GM18498 (cell line): ENCODE measurements at regions not wholly inside any gene's neighbourhood (a gene's known extent, or its start where the extent isn't known, plus 50 kb on each side); places are given as distances from the start of the nearest gene placed in this dataset.
"Not testable (repeated sequence)": the region's sequence is repeated elsewhere in the genome, so short reads cannot be mapped to it uniquely, and the experiment has no call there.

Experiments
- ATAC-seq: cut with Tn5 transposase; IDR thresholded peaks from one replicate; pipeline ENCODE4 v1.9.1; 2021; ENCODE audit warnings: mild to moderate bottlenecking, moderate library complexity; ENCODE audit not compliant: unreplicated experiment

DNA sequence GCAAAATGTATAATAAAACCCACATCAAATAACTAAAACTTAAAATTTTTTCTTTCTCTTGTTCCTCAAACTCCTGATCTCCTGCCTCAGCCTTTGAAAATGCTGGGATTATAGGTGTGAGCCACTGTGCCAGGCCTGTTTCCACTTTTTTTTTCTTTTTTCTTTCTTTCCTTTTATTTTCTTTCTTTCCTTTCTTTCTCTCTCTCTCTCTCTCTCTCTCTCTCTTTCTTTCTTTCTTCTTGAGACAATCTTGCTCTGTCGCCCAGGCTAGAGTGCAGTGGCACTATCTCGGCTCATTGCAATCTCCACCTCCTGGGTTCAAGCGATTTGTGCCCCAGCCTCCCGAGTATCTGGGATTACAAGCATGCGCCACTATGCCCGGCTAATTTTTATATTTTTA, 164.6 kb downstream of the OR2B2 start:
- ATAC-seq, result no peak

DNA sequence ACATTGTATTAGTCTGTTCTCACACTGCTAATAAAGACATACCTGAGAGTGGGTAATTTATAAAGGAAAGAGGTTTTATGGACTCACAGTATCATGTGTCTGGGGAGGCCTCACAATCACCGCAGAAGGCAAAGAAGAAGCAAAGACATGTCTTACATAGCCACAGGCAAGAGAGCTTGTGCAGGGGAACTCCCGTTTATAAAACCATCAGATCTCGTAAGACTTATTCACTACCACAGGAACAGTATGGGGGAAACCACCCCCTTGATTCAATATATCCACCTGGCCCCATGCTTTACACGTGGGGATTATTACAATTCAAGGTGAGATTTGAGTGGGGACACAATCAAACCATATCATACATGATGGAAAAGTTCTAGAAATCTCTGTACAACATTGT, 165.3 kb downstream of the OR2B2 start:
- ATAC-seq, result not testable (repeated sequence)

DNA sequence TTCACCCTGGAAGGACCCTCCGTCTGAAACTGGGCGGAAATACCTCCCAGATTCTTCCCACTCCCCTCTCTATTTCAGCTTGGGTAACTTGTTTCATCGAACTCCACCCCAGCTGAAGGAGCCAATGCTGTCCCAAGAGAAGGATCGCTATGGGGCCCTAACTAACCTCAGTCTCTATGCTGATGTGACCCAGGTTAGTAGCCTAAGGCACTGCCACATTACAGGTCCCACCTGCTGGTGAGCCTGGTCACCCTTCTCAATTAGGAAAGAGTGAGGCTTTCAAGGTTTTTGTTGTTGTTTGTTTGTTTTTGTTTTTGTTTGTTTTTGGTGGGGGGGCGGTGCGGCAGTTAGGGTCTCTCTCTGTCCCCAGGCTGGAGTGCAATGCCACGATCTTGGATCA, 168.4 kb downstream of the OR2B2 start:
- ATAC-seq, result no peak

DNA sequence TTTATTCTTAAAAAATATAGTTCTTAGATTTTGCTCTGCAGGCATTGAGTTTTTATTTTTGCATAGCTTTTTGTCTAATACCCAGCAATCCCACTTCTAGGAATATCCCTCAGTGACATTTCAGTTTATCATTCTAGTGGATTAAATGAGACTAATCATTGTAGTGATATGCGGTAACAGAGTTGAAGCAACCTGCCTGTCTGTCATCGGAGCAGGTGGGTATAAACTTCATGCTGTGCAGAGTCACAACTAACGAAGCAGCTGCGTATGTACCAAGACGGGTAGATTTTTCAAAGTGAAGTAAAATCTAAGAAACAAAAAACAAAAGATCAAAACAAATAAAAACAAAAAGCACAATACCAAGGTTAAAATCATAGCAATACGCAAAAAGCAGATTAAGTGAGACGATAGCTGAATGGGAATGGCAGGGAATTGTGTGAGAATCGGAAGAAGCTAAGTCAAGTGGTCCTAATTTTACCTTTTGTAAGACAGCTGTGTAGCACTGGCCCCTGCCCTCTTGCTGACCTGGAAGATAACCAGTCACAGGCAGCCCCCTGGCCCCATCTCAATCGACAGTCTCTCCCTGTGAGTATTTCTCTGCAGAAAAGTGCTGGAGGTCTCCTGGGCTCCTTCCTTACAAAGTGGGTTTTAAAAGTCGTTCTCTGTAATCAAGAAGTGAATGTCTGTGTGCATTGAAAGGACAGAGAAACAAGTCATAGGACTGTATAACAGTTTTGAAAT, 169.2 kb downstream of the OR2B2 start:
- no peak for ATAC-seq

DNA sequence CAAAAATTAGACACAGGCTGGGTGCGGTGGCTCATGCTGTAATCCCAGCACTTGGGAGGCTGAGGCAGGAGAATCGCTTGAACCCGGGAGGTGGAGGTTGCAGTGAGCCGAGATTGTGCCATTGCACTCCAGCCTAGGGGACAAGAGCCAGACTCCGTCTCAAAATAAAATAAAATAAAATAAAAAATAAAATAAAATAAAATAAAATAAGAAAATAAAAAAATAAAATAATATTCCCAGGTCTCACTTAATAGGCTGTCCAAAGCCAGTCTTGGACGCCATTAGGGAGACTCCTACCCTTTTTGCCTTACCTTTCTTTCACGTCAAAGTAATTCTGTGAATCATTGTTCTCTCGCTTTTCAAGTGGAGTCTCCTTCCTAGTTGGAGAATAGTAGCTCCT, 172.3 kb downstream of the OR2B2 start:
- ATAC-seq, result not testable (repeated sequence)

DNA sequence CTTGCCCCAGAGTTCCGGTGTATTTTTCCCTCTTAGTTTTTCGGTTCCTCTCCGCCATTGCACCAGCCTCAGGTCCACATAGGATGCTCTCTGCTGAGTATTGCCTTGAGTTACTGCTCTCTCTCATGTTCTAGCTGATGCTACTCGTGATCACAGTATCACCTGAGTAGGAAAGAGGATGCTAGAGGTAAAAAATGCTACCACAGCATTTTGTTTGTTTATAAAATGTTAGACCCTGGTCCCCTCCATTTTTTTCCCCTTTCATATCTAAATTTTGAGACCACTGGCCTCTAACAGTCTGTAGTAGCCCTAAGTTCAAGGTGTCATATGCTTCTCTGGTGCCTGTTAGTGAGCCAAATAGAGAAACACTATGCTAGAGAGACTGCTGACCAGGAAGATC, 175.5 kb downstream of the OR2B2 start:
- ATAC-seq, result no peak

DNA sequence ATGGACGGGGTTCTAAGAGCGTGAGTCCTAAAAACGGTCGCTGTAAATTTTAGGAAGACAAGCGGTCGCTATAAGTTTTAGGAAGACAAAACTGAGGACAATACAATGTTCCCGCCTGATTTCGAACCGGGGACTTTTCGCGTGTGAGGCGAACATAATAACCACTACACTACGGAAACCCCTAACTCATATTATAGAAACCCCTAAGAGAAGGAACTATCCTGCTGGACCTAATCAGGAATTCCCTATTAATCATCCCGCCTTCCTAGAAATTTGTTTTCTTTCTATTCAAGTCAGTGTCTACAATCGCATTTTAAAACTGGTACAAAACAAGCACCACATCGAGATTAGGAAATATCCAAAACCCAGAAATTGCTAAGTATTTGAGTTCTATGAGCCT, 183.8 kb downstream of the OR2B2 start:
- ATAC-seq, result no peak

DNA sequence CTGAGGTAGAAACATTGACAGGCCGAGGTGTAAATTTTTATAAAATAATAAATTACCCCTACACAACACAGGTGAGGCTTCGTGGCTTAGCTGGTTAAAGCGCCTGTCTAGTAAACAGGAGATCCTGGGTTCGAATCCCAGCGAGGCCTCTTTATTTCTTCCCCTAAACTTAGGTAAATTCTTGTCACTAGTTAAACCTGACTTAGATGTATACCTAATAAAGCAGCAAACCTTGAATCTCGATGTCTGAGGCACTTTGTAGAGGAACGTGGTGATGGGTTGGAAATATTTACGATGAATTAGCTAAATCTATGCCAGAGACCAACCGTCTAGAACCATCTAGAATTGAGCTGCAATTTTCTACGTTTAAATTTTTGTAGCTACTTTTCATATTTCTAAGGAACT, 185.6 kb downstream of the OR2B2 start:
- no peak for ATAC-seq

DNA sequence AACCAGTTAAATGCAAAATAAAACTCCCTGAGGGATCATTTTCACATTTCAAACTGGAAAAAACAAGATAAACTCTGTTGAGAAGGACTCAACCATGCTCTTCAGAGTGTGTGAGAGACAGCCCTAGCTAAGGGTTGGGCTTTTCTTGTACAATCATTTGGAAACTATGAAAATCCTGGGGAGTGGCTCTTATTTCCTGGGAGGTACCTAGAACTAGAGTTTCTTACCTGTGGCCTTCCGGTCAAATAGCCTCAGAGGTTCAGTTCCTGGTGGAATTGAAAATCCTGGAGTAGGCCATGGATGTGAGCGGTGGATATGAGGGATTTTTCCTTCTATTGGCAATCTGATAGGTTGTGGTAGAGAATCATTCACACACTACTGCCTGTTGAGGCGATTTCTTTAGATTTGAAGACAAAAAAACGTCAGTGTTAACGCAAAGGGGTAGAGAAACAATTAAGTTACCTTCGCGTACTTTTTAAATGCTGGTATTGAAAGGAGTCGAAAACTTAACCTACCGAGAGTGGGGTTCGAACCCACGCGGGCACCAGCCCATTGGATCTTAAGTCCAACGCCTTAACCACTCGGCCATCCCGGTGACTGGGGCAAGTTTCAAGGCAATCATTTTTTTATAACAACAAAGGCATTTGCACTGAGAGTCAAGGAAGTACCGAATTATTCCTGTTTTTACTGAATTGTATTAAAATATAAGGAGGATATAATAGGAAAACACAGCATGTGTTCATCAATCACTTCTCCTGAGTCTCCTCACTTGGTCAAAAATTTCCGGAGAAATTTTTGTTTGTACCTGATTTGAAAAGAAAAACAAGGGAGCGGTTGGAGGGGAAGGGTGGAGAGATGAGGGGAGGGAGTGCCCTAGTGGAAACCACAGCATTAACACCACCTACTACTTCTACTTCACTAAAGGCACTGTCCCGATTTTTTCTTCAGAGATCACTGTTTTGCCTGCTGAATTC, 191.3 kb downstream of the OR2B2 start:
- no peak for ATAC-seq

DNA sequence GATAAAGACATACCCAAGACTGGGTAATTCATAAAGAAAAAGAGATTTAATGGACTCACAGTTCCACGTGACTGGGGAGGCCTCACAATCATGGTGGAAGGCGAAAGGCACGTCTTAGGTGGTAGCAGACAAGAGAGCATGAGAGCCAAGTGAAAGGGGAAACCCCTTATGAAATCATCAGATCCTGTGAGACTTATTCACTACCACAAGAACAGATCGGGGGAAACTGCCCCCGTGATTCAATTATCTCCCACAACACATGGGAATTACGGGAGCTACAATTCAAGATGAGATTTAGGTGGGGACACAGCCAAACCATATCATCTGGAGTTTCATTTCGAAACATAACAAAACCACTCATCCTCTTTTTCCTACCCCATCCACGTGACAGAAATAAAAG, 193.2 kb downstream of the OR2B2 start:
- not testable (repeated sequence) for ATAC-seq

DNA sequence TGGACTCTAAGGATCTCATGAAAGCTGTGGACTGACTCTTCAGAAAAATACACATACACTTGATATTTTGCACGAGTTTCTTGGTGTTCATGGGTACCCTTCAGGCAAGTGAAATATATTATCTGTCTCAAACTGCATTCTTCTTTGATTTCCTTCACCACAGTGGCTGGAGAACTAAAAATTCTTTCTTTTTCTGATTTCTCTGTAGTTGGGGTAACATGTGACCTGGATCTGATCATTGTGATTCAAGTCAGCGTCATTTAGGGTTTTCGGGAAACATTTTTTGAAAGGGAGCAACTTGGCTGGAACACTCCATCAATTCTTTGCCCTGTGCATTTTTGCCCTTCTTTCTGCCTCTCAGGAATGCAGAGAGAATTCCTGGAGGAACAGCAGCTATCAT, 205.8 kb downstream of the OR2B2 start:
- ATAC-seq, result no peak

DNA sequence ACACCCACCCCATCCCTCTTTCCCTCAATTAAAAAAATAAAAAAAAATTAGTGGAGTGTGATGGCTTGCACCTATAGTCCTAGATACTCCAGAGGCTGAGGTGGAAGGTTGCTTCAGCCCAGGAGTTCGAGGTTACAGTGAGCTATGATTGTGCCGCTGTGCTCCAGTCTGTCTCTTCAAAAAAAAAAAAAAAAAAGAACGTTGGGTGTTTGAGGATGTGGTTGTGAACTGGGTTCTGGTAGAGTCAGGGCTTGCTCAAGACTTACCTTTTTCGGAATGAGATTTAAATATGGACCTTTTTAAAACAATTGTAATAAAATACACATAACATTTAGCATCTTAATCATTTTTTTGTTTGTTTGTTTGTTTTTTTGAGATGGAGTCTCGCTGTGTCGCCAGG, 211.9 kb downstream of the OR2B2 start:
- ATAC-seq, result no peak

DNA sequence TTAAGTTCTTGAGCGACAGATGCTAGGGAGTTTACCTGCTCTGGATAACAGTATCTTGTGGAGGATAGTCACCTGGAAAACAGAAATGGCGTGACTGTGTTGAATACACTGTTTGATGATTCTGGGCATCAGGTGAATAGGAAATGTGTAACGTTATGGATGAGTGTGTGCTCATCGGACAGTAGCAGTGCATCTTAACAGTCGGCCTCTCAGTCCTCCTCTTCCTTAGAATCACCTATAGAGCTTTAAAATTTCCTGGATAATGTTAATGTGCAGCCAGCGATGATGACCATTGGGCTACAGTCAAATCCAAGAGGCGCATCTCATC, 217.7 kb downstream of the OR2B2 start:
- ATAC-seq, result peak; percentile 22

DNA sequence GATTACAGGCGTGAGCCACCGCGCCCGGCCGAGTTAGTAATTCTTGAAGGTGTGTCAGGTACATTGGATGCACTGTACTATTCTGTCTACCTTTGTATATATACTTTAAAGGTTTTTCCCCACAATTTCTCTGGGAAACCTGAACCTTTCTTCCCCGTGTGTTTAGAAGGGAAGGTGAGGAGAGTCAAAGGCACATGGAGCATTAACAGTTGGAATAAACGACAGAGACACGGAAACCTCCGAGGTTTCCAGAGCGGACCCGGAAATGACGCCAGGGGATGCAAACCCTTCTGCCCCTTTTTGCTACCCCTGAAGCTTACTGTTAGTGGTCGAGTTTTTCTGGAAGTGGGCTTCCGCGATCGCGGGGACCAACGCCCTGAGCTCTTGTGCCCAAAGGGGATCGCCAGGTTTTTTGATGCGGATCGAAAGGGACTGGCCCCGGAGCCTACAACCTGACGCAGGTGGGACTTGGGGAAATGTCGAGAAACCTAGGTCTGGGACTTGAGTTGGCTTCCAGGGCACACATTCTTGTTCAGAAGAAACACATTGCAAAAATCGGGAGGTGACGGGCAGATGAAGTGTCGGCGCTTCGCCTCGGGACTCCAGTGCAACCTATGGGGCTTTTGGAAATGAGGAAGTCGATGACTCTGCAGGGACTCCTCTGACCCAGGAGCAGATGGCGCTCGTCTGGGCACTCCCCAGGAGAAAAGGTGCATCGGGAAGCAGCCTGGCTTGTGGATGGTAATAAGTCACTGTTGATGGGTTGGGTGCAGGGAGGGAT, 218.2 kb downstream of the OR2B2 start:
- ATAC-seq, result peak; percentile 55

DNA sequence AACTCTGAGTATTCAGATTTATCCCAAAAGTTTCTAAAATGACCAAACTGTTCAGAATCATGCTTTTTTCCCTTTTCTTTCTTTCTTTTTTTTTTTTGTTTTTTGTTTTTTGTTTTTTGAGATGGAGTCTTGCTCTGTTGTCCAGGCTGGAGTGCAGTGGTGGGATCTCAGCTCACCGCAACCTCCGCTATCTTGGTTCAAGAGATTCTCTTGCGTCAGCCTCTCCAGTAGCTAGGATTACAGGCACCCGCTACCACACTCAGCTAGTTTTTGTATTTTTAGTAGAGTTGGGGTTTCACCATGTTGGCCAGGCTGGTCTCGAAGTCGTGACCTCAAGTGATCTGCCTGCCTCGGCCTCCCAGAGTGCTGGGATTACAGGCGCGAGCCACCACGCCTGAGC, 219.2 kb upstream of the ZNF184 start:
- ATAC-seq, result not testable (repeated sequence)

DNA sequence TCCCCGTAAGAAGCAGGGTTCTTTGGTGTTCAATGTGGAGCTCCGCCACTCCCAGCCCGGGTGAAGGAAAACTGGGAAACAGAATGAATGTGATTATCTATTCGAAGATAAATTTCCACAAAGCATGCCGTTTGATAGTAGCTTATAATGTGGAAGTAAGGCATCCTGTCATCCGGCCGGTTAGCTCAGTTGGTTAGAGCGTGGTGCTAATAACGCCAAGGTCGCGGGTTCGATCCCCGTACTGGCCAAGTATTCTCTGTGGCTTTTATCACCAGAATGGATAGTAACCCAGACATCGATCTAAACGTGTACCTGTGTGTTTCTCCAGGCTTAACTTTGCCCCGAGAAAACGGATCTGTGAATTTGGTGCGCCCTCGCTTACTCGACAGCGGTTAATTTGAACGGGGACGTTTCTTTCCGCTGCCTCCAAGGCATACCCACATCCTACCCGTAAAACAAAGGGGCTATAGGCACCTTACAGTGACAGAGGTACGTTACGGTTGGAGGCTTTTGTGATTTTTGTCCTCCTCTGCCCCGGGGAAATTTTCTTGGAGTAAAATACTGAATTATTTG, 215.2 kb upstream of the ZNF184 start:
- peak; percentile 51 for ATAC-seq

DNA sequence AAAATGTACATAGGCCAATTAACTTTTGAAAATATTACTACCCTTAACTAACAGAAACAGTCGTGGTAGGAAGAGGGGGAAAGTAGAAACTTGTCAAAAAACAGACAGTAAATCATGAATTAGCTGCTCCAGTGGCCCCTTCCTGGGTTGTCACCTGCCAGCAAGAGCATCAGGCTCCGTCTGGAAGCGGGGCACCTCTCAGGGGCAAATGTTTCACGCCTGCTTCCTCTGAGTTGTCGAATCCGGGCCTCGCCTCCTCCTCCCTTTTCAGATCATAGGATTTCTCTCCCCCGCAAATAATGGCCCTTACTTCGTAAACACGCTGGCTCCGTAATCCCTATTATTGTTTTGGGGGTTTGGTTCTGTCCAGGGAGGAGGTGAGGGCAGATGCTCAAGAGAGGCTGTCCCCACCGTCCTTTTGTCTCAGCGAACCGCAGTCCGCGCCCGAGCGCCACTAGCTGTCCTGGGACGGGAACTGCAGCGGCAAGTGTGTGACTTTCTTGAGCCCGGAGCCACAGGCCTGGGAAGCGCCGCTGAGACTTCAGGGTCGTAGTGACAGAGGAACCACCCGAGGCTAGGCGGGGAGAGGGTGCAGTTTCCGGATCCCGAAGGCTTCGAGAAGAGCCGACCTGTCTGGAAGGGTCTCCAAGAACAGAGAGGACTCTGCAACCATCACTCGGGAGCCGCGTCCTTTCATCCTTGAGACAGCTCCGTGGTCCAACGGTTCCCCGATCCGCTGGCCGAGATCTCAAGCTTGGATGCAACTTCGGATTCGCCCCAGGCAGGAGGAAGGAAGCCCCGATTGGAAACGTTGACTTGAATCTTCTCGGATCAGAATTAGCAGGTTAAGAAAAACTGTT, 214.5 kb upstream of the ZNF184 start:
- ATAC-seq, result peak; percentile 77

DNA sequence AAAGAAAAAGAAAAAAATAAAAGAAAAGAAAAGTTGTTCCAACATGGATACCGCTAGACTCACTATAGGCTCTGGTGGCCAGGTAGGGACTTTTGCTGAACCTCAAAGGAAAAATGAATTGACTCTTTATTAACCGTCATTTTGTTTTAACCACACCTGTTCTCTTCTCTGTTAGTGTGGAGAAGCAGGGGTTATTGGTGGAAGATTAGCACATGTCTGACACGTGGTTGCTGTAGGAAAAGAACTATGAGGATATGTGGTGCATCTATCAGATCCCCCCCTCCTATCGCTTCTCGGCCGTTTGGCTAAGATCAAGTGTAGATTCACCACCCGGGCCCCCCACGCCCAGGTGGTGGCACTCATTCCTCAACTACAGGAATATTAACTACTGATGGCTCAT, 212.4 kb upstream of the ZNF184 start:
- no peak for ATAC-seq

DNA sequence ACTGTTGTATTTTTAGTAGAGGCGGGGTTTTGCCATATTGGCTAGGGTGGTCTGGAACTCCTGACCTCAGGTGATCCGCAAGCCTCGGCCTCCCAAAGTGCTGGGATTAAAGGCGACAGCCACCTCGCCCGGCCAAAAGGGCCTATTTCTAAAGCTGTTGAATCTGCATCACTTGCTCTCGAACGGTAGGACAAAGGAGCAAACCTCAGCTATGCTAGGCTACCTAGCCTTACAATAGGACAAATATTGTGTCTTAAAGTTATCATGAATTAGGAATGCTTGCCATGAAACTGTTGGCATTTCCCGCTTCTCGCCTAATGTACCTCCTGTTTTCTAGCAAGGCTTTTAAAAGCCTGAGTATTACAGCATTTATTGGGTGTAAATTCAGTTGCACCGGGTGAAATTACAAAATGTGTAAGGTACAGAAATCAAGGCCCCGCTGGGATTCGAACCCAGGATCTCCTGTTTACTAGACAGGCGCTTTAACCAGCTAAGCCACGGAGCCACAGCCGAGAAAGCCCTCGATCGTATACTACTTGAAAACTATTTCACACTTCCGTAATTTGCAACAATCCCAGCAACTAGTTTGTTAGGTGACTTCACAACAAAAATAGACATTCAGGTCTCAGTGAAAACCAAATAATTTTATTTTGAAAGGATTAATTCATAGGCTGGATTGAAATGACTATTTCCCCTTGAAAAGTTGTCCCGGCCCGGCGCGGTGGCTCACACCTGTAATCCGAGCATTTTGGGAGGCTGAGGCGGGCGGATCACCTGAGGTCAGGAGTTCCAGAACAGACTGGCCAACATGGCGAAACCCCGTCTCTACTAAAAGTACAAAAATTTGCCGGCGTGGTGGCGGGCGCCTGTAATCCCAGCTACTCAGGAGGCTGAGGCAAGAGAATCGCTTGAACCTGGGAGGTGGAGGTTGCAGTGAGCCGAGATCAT, 211.6 kb upstream of the ZNF184 start:
- ATAC-seq, result no peak
